Ectodermal cell (in vitro differentiated cells): ENCODE measurements at regions not wholly inside any gene's neighbourhood (a gene's known extent, or its start where the extent isn't known, plus 50 kb on each side); places are given as distances from the start of the nearest gene placed in this dataset.

Experiments
- H3K27ac ChIP-seq: 2 replicates; pipeline ENCODE4 v1.7.0; 2013; ENCODE audit warnings: mild to moderate bottlenecking, low read depth, low read length; ENCODE audit not compliant: insufficient read depth, poor library complexity, severe bottlenecking
- H3K27me3 ChIP-seq: 2 replicates; pipeline ENCODE4 v1.7.0; 2013; ENCODE audit warnings: mild to moderate bottlenecking, low read length; ENCODE audit not compliant: insufficient read depth, control insufficient read depth, poor library complexity, severe bottlenecking
- H3K36me3 ChIP-seq: one replicate; pipeline ENCODE4 v1.7.0; 2013; ENCODE audit warnings: low read length; ENCODE audit not compliant: control insufficient read depth, insufficient read depth
- H3K4me1 ChIP-seq: one replicate; pipeline ENCODE4 v1.7.0; 2013; ENCODE audit warnings: low read length; ENCODE audit not compliant: control insufficient read depth, insufficient read depth
- H3K4me3 ChIP-seq: 2 replicates; pipeline ENCODE4 v1.7.0; 2013; ENCODE audit warnings: low read depth, low read length, control low read depth; ENCODE audit not compliant: insufficient read depth
- H3K9me3 ChIP-seq: 2 replicates; pipeline ENCODE4 v1.7.0; 2013; ENCODE audit warnings: mild to moderate bottlenecking, low read length, moderate library complexity; ENCODE audit not compliant: control insufficient read depth
- WGBS, 2 experiments: methylation state at CpG; one replicate each; pipeline ENCODE4 v1.1.7; 2013; ENCODE audit warnings: missing lambda C conversion rate in 2 of 2; 5-methylcytosine and 5-hydroxymethylcytosine counted together

- H3K9me3 ChIP-seq: no peaks in the 10 kb centered on the region
- no peaks in the 10 kb centered on the region for H3K4me1 ChIP-seq
- 91 to 93% methylated on average over 6 of the region's 6 CpGs for WGBS, 2 experiments
- H3K4me3 ChIP-seq: no peak overlapping the region
- no peak overlapping the region for H3K27ac ChIP-seq
- no peaks in the 10 kb centered on the region for H3K27me3 ChIP-seq
- no peaks in the 10 kb centered on the region for H3K36me3 ChIP-seq
Measured at GRCh38 chr2:151038516-151038915, 223.1 kb downstream of the RBM43 start.

GRCh38 chr2:151037434-151037833 is 224.2 kb downstream of the RBM43 start:
- Histone ChIP-seq H3K27ac (no peak overlapping the region), H3K36me3 (no peaks in the 10 kb centered on the region), H3K9me3 (no peaks in the 10 kb centered on the region), H3K27me3 (no peaks in the 10 kb centered on the region), H3K4me1 (no peaks in the 10 kb centered on the region), H3K4me3 (no peak overlapping the region)
- 80 to 82% methylated on average over 4 of the region's 4 CpGs for WGBS, 2 experiments

GRCh38 chr2:151033271-151034248 is 228.1 kb downstream of the RBM43 start:
- H3K27ac ChIP-seq: no peak overlapping the region
- no peaks in the 10 kb centered on the region for H3K27me3 ChIP-seq
- no peaks in the 10 kb centered on the region for H3K4me1 ChIP-seq
- 96% methylated on average over 4 of the region's 4 CpGs for WGBS, 2 experiments
- H3K4me3 ChIP-seq: no peak overlapping the region
- no peaks in the 10 kb centered on the region for H3K36me3 ChIP-seq
- no peaks in the 10 kb centered on the region for H3K9me3 ChIP-seq

- H3K27ac ChIP-seq: no peak overlapping the region
- no peak overlapping the region for H3K4me3 ChIP-seq
- H3K9me3 ChIP-seq: no peaks in the 10 kb centered on the region
- no peaks in the 10 kb centered on the region for H3K27me3 ChIP-seq
- no peaks in the 10 kb centered on the region for H3K4me1 ChIP-seq
- 89 to 94% methylated on average over 2 of the region's 2 CpGs for whole genome bisulfite sequencing, 2 experiments
- H3K36me3 ChIP-seq: no peaks in the 10 kb centered on the region
Measured at GRCh38 chr2:151032741-151033191, 228.9 kb downstream of the RBM43 start.

- WGBS, 2 experiments: 95 to 98% methylated on average over 6 of the region's 8 CpGs
- Histone ChIP-seq H3K27ac (no peak overlapping the region), H3K9me3 (no peaks in the 10 kb centered on the region), H3K36me3 (no peaks in the 10 kb centered on the region), H3K27me3 (no peaks in the 10 kb centered on the region), H3K4me1 (no peaks in the 10 kb centered on the region), H3K4me3 (no peak overlapping the region)
Measured at GRCh38 chr2:151030663-151031230, 230.9 kb downstream of the RBM43 start.

- Histone ChIP-seq H3K4me1 (no peaks in the 10 kb centered on the region), H3K27ac (no peak overlapping the region), H3K9me3 (no peaks in the 10 kb centered on the region), H3K36me3 (no peaks in the 10 kb centered on the region), H3K4me3 (no peak overlapping the region), H3K27me3 (no peaks in the 10 kb centered on the region)
- 95 to 96% methylated on average over 4 of the region's 4 CpGs for WGBS, 2 experiments
Measured at GRCh38 chr2:151029406-151030157, 232.1 kb downstream of the RBM43 start.

GRCh38 chr2:151028691-151029176 is 232.9 kb downstream of the RBM43 start:
- Histone ChIP-seq H3K4me3 (no peak overlapping the region), H3K9me3 (no peaks in the 10 kb centered on the region), H3K27me3 (no peaks in the 10 kb centered on the region), H3K4me1 (no peaks in the 10 kb centered on the region), H3K27ac (no peak overlapping the region), H3K36me3 (no peaks in the 10 kb centered on the region)

- Histone ChIP-seq H3K4me1 (no peaks in the 10 kb centered on the region), H3K27ac (no peak overlapping the region), H3K9me3 (no peaks in the 10 kb centered on the region), H3K4me3 (no peak overlapping the region), H3K36me3 (no peaks in the 10 kb centered on the region), H3K27me3 (no peaks in the 10 kb centered on the region)
- WGBS, 2 experiments: 93 to 96% methylated on average over 6 of the region's 6 CpGs
Measured at GRCh38 chr2:151027151-151027550, 234.5 kb downstream of the RBM43 start.

- Histone ChIP-seq H3K4me1 (no peaks in the 10 kb centered on the region), H3K9me3 (no peaks in the 10 kb centered on the region), H3K36me3 (no peaks in the 10 kb centered on the region), H3K27ac (no peak overlapping the region), H3K27me3 (no peaks in the 10 kb centered on the region), H3K4me3 (no peak overlapping the region)
- WGBS, 2 experiments: 88% methylated on average over 1 of the region's 1 CpG; no CpG with 5 or more reads in 1 of the 2 experiments
Measured at GRCh38 chr2:151025816-151026215, 235.8 kb downstream of the RBM43 start.
